ENCODE measurements at regions not wholly inside any gene's neighbourhood (a gene's known extent, or its start where the extent isn't known, plus 50 kb on each side); places are given as distances from the start of the nearest gene placed in this dataset.
"Not testable (repeated sequence)": the region's sequence is repeated elsewhere in the genome, so short reads cannot be mapped to it uniquely, and the experiment has no call there.

- not testable (repeated sequence) for H3K4me3 ChIP-seq (ENCODE audit: low read depth in 1 of 3, low read length in 3 of 3); H3K27ac ChIP-seq (ENCODE audit: low read depth in 1 of 2, low read length in 2 of 2); H3K9me3 ChIP-seq (ENCODE audit: control insufficient read depth in 4 of 4, low read length in 3 of 4); H3K4me1 ChIP-seq (ENCODE audit: control insufficient read depth in 4 of 4, insufficient read depth in 4 of 4, low read length in 3 of 4); H3K9ac ChIP-seq (ENCODE audit: low read depth in 1 of 2, low read length in 2 of 2); DNase-seq (ENCODE audit: low spot score); H3K27me3 ChIP-seq (ENCODE audit: control insufficient read depth in 4 of 4, insufficient read depth in 4 of 4, low read length in 3 of 4); H3K36me3 ChIP-seq (ENCODE audit: control insufficient read depth in 4 of 4, insufficient read depth in 3 of 4, low read depth in 1 of 4, low read length in 3 of 4)
- 93% methylated on average over 20 of the region's 21 CpGs for WGBS
Observed at GRCh38 chr4:45208476-45208875, 482.1 kb upstream of the GNPDA2 start.

- H3K9me3 ChIP-seq (ENCODE audit: control insufficient read depth in 4 of 4, low read length in 3 of 4); H3K9ac ChIP-seq (ENCODE audit: low read depth in 1 of 2, low read length in 2 of 2); H3K4me1 ChIP-seq (ENCODE audit: control insufficient read depth in 4 of 4, insufficient read depth in 4 of 4, low read length in 3 of 4); H3K27me3 ChIP-seq (ENCODE audit: control insufficient read depth in 4 of 4, insufficient read depth in 4 of 4, low read length in 3 of 4); H3K36me3 ChIP-seq (ENCODE audit: control insufficient read depth in 4 of 4, insufficient read depth in 3 of 4, low read depth in 1 of 4, low read length in 3 of 4); H3K4me3 ChIP-seq (ENCODE audit: low read depth in 1 of 3, low read length in 3 of 3); DNase-seq (ENCODE audit: low spot score); H3K27ac ChIP-seq (ENCODE audit: low read depth in 1 of 2, low read length in 2 of 2): not testable (repeated sequence)
- WGBS: 97% methylated on average over 27 of the region's 27 CpGs
Observed at GRCh38 chr4:45207864-45208331, 481.5 kb upstream of the GNPDA2 start.

GRCh38 chr4:45207241-45207863 lies 481.0 kb upstream of the GNPDA2 start:
- DNase-seq (ENCODE audit: low spot score); H3K4me3 ChIP-seq (ENCODE audit: low read depth in 1 of 3, low read length in 3 of 3); H3K9ac ChIP-seq (ENCODE audit: low read depth in 1 of 2, low read length in 2 of 2); H3K36me3 ChIP-seq (ENCODE audit: control insufficient read depth in 4 of 4, insufficient read depth in 3 of 4, low read depth in 1 of 4, low read length in 3 of 4); H3K9me3 ChIP-seq (ENCODE audit: control insufficient read depth in 4 of 4, low read length in 3 of 4); H3K27ac ChIP-seq (ENCODE audit: low read depth in 1 of 2, low read length in 2 of 2); H3K27me3 ChIP-seq (ENCODE audit: control insufficient read depth in 4 of 4, insufficient read depth in 4 of 4, low read length in 3 of 4); H3K4me1 ChIP-seq (ENCODE audit: control insufficient read depth in 4 of 4, insufficient read depth in 4 of 4, low read length in 3 of 4): not testable (repeated sequence)
- WGBS: 90% methylated on average over 30 of the region's 30 CpGs

- 84% methylated on average over 1 of the region's 1 CpG for WGBS
- Histone ChIP-seq H3K9me3 (ENCODE audit: control insufficient read depth in 4 of 4, low read length in 3 of 4) (no peaks in the 10 kb centered on the region), H3K4me3 (ENCODE audit: low read depth in 1 of 3, low read length in 3 of 3) (no peak overlapping the region), H3K9ac (ENCODE audit: low read depth in 1 of 2, low read length in 2 of 2) (no peak overlapping the region), H3K4me1 (ENCODE audit: control insufficient read depth in 4 of 4, insufficient read depth in 4 of 4, low read length in 3 of 4) (no peaks in the 10 kb centered on the region), H3K27me3 (ENCODE audit: control insufficient read depth in 4 of 4, insufficient read depth in 4 of 4, low read length in 3 of 4) (no peaks in the 10 kb centered on the region), H3K36me3 (ENCODE audit: control insufficient read depth in 4 of 4, insufficient read depth in 3 of 4, low read depth in 1 of 4, low read length in 3 of 4) (no peaks in the 10 kb centered on the region), H3K27ac (ENCODE audit: low read depth in 1 of 2, low read length in 2 of 2) (no peak overlapping the region)
- TF ChIP-seq GABPA (IDR thresholded peaks at IDR 0.05 in 1 of 2, conservative IDR thresholded peaks at IDR 0.05 in 1 of 2) (no peak), NR2F2 (IDR thresholded peaks at IDR 0.05) (no peak), YY1 (IDR thresholded peaks at IDR 0.05) (no peak), RAD21 (IDR thresholded peaks at IDR 0.05) (no peak), REST (IDR thresholded peaks at IDR 0.05) (no peak), EGR1 (IDR thresholded peaks at IDR 0.05; ENCODE audit: low read depth in 2 of 2) (no peak), MAX (IDR thresholded peaks at IDR 0.05) (no peak), TAF1 (conservative IDR thresholded peaks at IDR 0.05) (no peak), SP1 (IDR thresholded peaks at IDR 0.05) (no peak)
- no peak for DNase-seq (ENCODE audit: low spot score)
Observed at GRCh38 chr4:45199736-45200135, 473.4 kb upstream of the GNPDA2 start.

Data from liver (tissue), 7 donors.